A549 (cell line): ENCODE measurements at regions not wholly inside any gene's neighbourhood (a gene's known extent, or its start where the extent isn't known, plus 50 kb on each side); places are given as distances from the start of the nearest gene placed in this dataset.

Experiments
- CTCF ChIP-seq: fragments of >200 bp; sonication (Bioruptor Twin); formaldehyde crosslinking; IDR thresholded peaks from 3 replicates; pipeline ENCODE4 v1.5.1; 2016
- POLR2A ChIP-seq: IDR thresholded peaks from 2 replicates; pipeline ENCODE4 v1.6.1; 2012; ENCODE audit warnings: mild to moderate bottlenecking, low read length
- RFX5 ChIP-seq: fragments of 450-650 bp; IDR thresholded peaks from 2 replicates; pipeline ENCODE4 v1.7.1; 2014; ENCODE audit warnings: antibody characterized with exemption, mild to moderate bottlenecking, moderate library complexity

- TF ChIP-seq RFX5 (no peak), POLR2A (no peak), CTCF (no peak)
Measured at GRCh38 chr17:73711916-73712315, 67.7 kb upstream of the SDK2 start.
